Breast epithelium (tissue), 3 donors: ENCODE measurements at regions not wholly inside any gene's neighbourhood (a gene's known extent, or its start where the extent isn't known, plus 50 kb on each side); places are given as distances from the start of the nearest gene placed in this dataset.

ENCODE experiments used
- POLR2AphosphoS5 ChIP-seq, 3 donors: sonication (generic); formaldehyde crosslinking; IDR thresholded peaks; one replicate each; pipeline ENCODE4 v1.6.1; 2017; ENCODE audit warnings: antibody characterized with exemption in 3 of 3
- TF ChIP-seq, protein P1 (sequence below), 3 donors: fragments of 450-650 bp; IDR thresholded peaks; one replicate each; pipeline ENCODE4 v1.5.1; 2016 to 2017; ENCODE audit warnings: antibody characterized with exemption in 3 of 3, mild to moderate bottlenecking in 3 of 3, moderate library complexity in 3 of 3

DNA sequence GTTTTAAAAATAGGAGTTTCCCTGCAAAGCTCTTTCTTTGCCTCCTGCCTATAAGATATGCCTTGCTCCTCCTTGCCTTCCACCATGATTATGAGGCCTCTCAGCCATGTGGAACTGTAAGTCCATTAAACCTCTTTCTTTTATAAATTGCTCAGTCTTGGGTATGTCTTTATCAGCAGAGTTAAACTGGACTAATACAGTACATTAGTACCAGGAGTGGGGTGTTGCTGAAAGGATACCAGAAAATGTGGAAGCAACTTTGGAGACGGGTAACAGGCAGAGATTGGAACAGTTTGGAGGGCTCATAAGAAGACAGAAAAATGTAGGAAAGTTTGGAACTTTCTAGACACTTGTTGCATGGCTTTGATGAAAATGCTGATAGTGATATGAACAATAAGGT is 709.9 kb downstream of the LUZP2 start:
- TF ChIP-seq, protein P1, sequence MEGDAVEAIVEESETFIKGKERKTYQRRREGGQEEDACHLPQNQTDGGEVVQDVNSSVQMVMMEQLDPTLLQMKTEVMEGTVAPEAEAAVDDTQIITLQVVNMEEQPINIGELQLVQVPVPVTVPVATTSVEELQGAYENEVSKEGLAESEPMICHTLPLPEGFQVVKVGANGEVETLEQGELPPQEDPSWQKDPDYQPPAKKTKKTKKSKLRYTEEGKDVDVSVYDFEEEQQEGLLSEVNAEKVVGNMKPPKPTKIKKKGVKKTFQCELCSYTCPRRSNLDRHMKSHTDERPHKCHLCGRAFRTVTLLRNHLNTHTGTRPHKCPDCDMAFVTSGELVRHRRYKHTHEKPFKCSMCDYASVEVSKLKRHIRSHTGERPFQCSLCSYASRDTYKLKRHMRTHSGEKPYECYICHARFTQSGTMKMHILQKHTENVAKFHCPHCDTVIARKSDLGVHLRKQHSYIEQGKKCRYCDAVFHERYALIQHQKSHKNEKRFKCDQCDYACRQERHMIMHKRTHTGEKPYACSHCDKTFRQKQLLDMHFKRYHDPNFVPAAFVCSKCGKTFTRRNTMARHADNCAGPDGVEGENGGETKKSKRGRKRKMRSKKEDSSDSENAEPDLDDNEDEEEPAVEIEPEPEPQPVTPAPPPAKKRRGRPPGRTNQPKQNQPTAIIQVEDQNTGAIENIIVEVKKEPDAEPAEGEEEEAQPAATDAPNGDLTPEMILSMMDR (IDR thresholded peaks at IDR 0.05): no peak
- no peak for TF ChIP-seq POLR2AphosphoS5 (IDR thresholded peaks at IDR 0.05)
